Activated naive CD8-positive, alpha-beta T cell treated with anti-CD3 and anti-CD28 coated beads, Interleukin-2, amount 10 ng/mL, durations not matched to agents 7 days and 5 days (primary cell): ENCODE measurements at regions not wholly inside any gene's neighbourhood (a gene's known extent, or its start where the extent isn't known, plus 50 kb on each side); places are given as distances from the start of the nearest gene placed in this dataset.
"Not testable (repeated sequence)": the region's sequence is repeated elsewhere in the genome, so short reads cannot be mapped to it uniquely, and the experiment has no call there.

Source experiments
- ATAC-seq: fragments of 150-1000 bp; cut with Tn5 transposase; one replicate; pipeline ENCODE4 v1.10.0; 2021; ENCODE audit warnings: low read depth, moderate library complexity
- POLR2A ChIA-PET: fragments of 350-600 bp; sonication (Branson Sonifier 250); formaldehyde crosslinking; loops from one replicate; lab custom pipeline; 2021; ENCODE audit warnings: antibody characterized with exemption; lab: Charles Lee
- DNase-seq: peaks from one replicate; pipeline ENCODE4 v3.0.0; 2021
- H3K27ac Mint-ChIP-seq: one replicate; pipeline ENCODE4 v1.8.0; 2022; ENCODE audit warnings: mild to moderate bottlenecking, mixed read lengths
- H3K27me3 Mint-ChIP-seq: one replicate; pipeline ENCODE4 v1.8.0; 2022; ENCODE audit warnings: mild to moderate bottlenecking, moderate library complexity, mixed read lengths
- H3K36me3 Mint-ChIP-seq: one replicate; pipeline ENCODE4 v1.8.0; 2021; ENCODE audit warnings: mild to moderate bottlenecking, mixed read lengths
- H3K4me1 Mint-ChIP-seq: one replicate; pipeline ENCODE4 v1.8.0; 2021; ENCODE audit warnings: mixed read lengths
- H3K4me3 Mint-ChIP-seq: one replicate; pipeline ENCODE4 v1.8.0; 2022; ENCODE audit warnings: mild to moderate bottlenecking, moderate library complexity, mixed read lengths
- H3K9me3 Mint-ChIP-seq: one replicate; pipeline ENCODE4 v1.8.0; 2021; ENCODE audit warnings: mixed read lengths

- POLR2A ChIA-PET: no interaction called here
- DNase-seq (peak; percentile 76), ATAC-seq (peak; percentile 65)
- H3K27me3 Mint-ChIP-seq: peaks cover 25% of the 10 kb centered on the region
- H3K9me3 Mint-ChIP-seq: no peaks in the 10 kb centered on the region
- no peak overlapping the region for H3K27ac Mint-ChIP-seq
- no peaks in the 10 kb centered on the region for H3K36me3 Mint-ChIP-seq
- peaks cover 6% of the 10 kb centered on the region for H3K4me1 Mint-ChIP-seq
- H3K4me3 Mint-ChIP-seq: no peak overlapping the region
Measured at GRCh38 chr5:36739751-36740221, 133.4 kb downstream of the SLC1A3 start.

- H3K27me3 Mint-ChIP-seq: peaks cover 23% of the 10 kb centered on the region
- no peak overlapping the region for H3K4me3 Mint-ChIP-seq
- POLR2A ChIA-PET: no interaction called here
- no peaks in the 10 kb centered on the region for H3K36me3 Mint-ChIP-seq
- H3K9me3 Mint-ChIP-seq: no peaks in the 10 kb centered on the region
- DNase-seq (no peak), ATAC-seq (no peak)
- H3K4me1 Mint-ChIP-seq: peaks cover 10% of the 10 kb centered on the region
- no peak overlapping the region for H3K27ac Mint-ChIP-seq
Measured at GRCh38 chr5:36740259-36740898, 134.0 kb downstream of the SLC1A3 start.

GRCh38 chr5:36741128-36741527, 134.7 kb downstream of the SLC1A3 start:
- no peaks in the 10 kb centered on the region for H3K9me3 Mint-ChIP-seq
- DNase-seq (no peak), ATAC-seq (no peak)
- no peak overlapping the region for H3K4me3 Mint-ChIP-seq
- no peaks in the 10 kb centered on the region for H3K36me3 Mint-ChIP-seq
- H3K27me3 Mint-ChIP-seq: peaks cover 29% of the 10 kb centered on the region
- POLR2A ChIA-PET: no interaction called here
- no peak overlapping the region for H3K27ac Mint-ChIP-seq
- H3K4me1 Mint-ChIP-seq: peaks cover 14% of the 10 kb centered on the region

- POLR2A ChIA-PET: interaction anchor here (1.5 kb wide), 1 partner anchor 133 kb away, joined by 3 read pairs; the partner anchor contains the start of gene NIPBL
- no peak overlapping the region for H3K27ac Mint-ChIP-seq
- DNase-seq (no peak), ATAC-seq (no peak)
- H3K9me3 Mint-ChIP-seq: peaks cover 1% of the 10 kb centered on the region
- H3K4me1 Mint-ChIP-seq: peaks cover 14% of the 10 kb centered on the region
- H3K4me3 Mint-ChIP-seq: peak overlapping the region; percentile 90
- no peaks in the 10 kb centered on the region for H3K36me3 Mint-ChIP-seq
- H3K27me3 Mint-ChIP-seq: peaks cover 41% of the 10 kb centered on the region
Measured at GRCh38 chr5:36743891-36744772, 132.4 kb upstream of the NIPBL start.

- peaks cover 1% of the 10 kb centered on the region for H3K9me3 Mint-ChIP-seq
- H3K4me1 Mint-ChIP-seq: peaks cover 11% of the 10 kb centered on the region
- DNase-seq (peak; percentile 54), ATAC-seq (peak; percentile 63)
- POLR2A ChIA-PET: interaction anchor here (1.5 kb wide), 1 partner anchor 132 kb away, joined by 3 read pairs; the partner anchor contains the start of gene NIPBL
- H3K36me3 Mint-ChIP-seq: no peaks in the 10 kb centered on the region
- peaks cover 47% of the 10 kb centered on the region for H3K27me3 Mint-ChIP-seq
- H3K4me3 Mint-ChIP-seq: peak overlapping the region; percentile 90
- H3K27ac Mint-ChIP-seq: no peak overlapping the region
Measured at GRCh38 chr5:36744773-36745589, 131.6 kb upstream of the NIPBL start.

- H3K9me3 Mint-ChIP-seq, DNase-seq, H3K27ac Mint-ChIP-seq, H3K4me3 Mint-ChIP-seq, POLR2A ChIA-PET, H3K36me3 Mint-ChIP-seq, ATAC-seq: not testable (repeated sequence)
- Mint-ChIP-seq H3K4me1 (peaks cover 11% of the 10 kb centered on the region), H3K27me3 (peaks cover 51% of the 10 kb centered on the region)
Measured at GRCh38 chr5:36747794-36748193, 128.8 kb upstream of the NIPBL start.

GRCh38 chr5:36751886-36752285, 124.7 kb upstream of the NIPBL start:
- POLR2A ChIA-PET: no interaction called here
- Mint-ChIP-seq H3K27ac (no peak overlapping the region), H3K9me3 (peaks cover 1% of the 10 kb centered on the region), H3K4me1 (no peaks in the 10 kb centered on the region), H3K36me3 (no peaks in the 10 kb centered on the region), H3K4me3 (no peak overlapping the region), H3K27me3 (peaks cover 24% of the 10 kb centered on the region)
- no peak for ATAC-seq
- DNase-seq: no peak

DNA sequence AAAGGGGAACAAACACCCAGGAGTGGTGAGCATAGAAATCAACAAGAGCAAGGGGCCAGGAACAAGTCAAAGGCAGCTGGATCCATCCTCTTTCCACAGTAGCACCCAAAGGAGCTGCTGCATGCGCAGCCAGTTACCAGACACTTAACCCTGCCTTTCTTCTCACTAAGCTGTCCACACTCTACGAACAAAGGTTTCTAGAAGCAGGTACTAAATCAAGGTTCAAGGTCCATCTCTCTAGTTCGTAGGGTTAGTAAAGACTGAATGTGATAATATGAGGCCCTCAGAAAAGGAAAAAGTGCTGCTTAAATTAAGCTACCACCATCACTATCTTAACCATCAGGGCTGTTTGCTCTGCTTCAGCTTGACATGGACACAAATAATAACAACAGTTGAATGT, 121.2 kb upstream of the NIPBL start:
- POLR2A ChIA-PET: no interaction called here
- ATAC-seq: no peak
- no peak overlapping the region for H3K4me3 Mint-ChIP-seq
- no peak overlapping the region for H3K27ac Mint-ChIP-seq
- H3K36me3 Mint-ChIP-seq: no peaks in the 10 kb centered on the region
- no peaks in the 10 kb centered on the region for H3K4me1 Mint-ChIP-seq
- H3K9me3 Mint-ChIP-seq: no peaks in the 10 kb centered on the region
- peaks cover 11% of the 10 kb centered on the region for H3K27me3 Mint-ChIP-seq
- no peak for DNase-seq

DNA sequence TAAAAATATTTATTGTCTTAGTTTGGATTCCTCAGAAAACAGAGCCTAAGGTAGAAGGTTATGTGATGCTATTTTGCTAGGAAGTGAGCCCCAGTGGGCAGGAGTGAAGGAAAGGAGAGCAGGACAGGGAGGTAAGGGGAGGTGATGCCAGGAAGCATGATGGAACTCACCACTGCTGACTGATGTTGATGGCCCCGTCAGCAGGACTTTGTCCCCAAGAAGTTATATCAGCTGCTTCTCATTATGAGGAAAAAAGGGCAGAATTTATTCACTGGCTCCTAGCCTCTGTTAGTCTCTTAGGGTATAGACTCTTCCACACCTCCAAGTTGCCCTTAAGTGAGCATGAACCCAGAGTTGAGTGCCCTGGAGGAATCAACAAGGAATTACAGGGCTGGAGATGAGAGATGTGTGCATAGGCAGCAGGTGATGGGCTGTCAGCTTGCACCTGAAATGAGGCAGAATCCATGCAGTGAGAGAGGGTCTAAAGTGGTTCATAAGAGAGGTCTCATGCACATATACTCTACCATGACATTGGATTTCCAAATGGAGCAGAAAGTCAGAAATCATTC, 120.6 kb upstream of the NIPBL start:
- ATAC-seq (no peak), DNase-seq (no peak)
- H3K27ac Mint-ChIP-seq: no peak overlapping the region
- H3K36me3 Mint-ChIP-seq: no peaks in the 10 kb centered on the region
- H3K27me3 Mint-ChIP-seq: peaks cover 9% of the 10 kb centered on the region
- H3K9me3 Mint-ChIP-seq: no peaks in the 10 kb centered on the region
- POLR2A ChIA-PET: no interaction called here
- no peak overlapping the region for H3K4me3 Mint-ChIP-seq
- H3K4me1 Mint-ChIP-seq: no peaks in the 10 kb centered on the region

GRCh38 chr5:36756848-36757247, 119.7 kb upstream of the NIPBL start:
- Mint-ChIP-seq H3K4me3 (no peak overlapping the region), H3K27ac (no peak overlapping the region), H3K27me3 (peaks cover 9% of the 10 kb centered on the region), H3K36me3 (no peaks in the 10 kb centered on the region), H3K9me3 (no peaks in the 10 kb centered on the region), H3K4me1 (no peaks in the 10 kb centered on the region)
- no peak for DNase-seq
- no peak for ATAC-seq
- POLR2A ChIA-PET: no interaction called here

DNA sequence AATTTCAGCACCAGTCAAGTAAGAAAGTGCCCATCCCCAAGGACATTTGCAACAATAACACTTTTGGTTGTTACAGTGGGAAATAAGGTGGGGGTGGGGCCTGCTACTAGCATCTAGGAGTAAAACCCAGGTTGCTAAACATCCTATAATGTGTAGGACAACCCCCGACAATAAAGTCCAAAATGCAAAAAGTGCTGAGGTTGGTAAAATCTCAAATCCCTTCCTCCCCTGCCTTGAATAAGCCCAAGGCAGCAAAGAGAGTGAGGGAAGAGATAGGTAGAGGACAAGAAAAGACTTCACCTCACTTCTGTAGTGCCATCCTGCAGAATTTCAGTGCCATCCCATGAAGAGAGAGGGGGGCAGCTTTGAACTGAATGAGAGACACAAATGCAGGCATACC, 117.5 kb upstream of the NIPBL start:
- no peaks in the 10 kb centered on the region for H3K36me3 Mint-ChIP-seq
- no peak overlapping the region for H3K4me3 Mint-ChIP-seq
- ATAC-seq (no peak), DNase-seq (no peak)
- no peaks in the 10 kb centered on the region for H3K4me1 Mint-ChIP-seq
- H3K27ac Mint-ChIP-seq: no peak overlapping the region
- H3K27me3 Mint-ChIP-seq: peaks cover 9% of the 10 kb centered on the region
- POLR2A ChIA-PET: no interaction called here
- no peaks in the 10 kb centered on the region for H3K9me3 Mint-ChIP-seq

GRCh38 chr5:36763454-36763853, 113.1 kb upstream of the NIPBL start:
- H3K4me3 Mint-ChIP-seq: no peak overlapping the region
- DNase-seq (no peak), ATAC-seq (no peak)
- POLR2A ChIA-PET: no interaction called here
- H3K27ac Mint-ChIP-seq: no peak overlapping the region
- H3K4me1 Mint-ChIP-seq: no peaks in the 10 kb centered on the region
- H3K9me3 Mint-ChIP-seq: peaks cover 5% of the 10 kb centered on the region
- H3K36me3 Mint-ChIP-seq: no peaks in the 10 kb centered on the region
- peaks cover 3% of the 10 kb centered on the region for H3K27me3 Mint-ChIP-seq

DNA sequence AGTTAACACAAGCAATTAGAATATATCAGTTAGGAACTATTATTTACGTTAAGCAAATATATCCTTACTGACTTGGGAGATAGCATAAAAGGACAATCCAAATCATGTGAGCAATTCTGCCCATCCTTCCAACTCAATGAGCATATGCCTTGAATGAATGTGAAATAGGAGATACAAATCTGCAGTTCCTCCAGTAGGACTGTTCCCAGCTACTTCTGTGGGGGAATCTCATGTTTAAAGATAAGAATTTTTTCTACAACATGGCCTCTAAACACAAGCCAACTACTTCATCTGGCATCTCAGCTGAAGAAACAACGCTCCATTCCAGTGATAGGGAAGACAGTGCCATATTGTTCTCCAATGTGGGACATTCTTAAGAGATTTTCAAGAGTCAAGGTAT, 110.7 kb upstream of the NIPBL start:
- Mint-ChIP-seq H3K9me3 (peaks cover 5% of the 10 kb centered on the region), H3K27me3 (peaks cover 2% of the 10 kb centered on the region), H3K4me3 (no peak overlapping the region), H3K27ac (no peak overlapping the region), H3K4me1 (no peaks in the 10 kb centered on the region), H3K36me3 (no peaks in the 10 kb centered on the region)
- DNase-seq: no peak
- ATAC-seq: no peak
- POLR2A ChIA-PET: no interaction called here
